ENCODE measurements at regions not wholly inside any gene's neighbourhood (a gene's known extent, or its start where the extent isn't known, plus 50 kb on each side); places are given as distances from the start of the nearest gene placed in this dataset.
A peak's percentile ranks its signal among the peaks of the same experiment; 100 is the strongest.

GRCh38 chr3:31278532-31278931, 254.2 kb upstream of the STT3B start:
- Histone ChIP-seq H3K27ac (ENCODE audit: low read depth, low read length) (no peak overlapping the region), H3K27me3 (ENCODE audit: control insufficient read depth, insufficient read depth, low read length) (no peaks in the 10 kb centered on the region), H3K9me3 (ENCODE audit: control insufficient read depth, insufficient read depth, low read length) (no peaks in the 10 kb centered on the region), H3K4me3 (ENCODE audit: low read depth, low read length) (no peak overlapping the region)
- ChIA-PET POLR2A (no interaction called here), CTCF (no interaction called here)
- TF ChIP-seq CTCF (IDR thresholded peaks at IDR 0.05; ENCODE audit: low read depth, low read length): no peak
- DNase-seq (ENCODE audit: low read depth, low spot score): no peak

- no peak overlapping the region for H3K4me3 ChIP-seq (ENCODE audit: low read depth, low read length)
- no peak for DNase-seq (ENCODE audit: low read depth, low spot score)
- H3K27ac ChIP-seq (ENCODE audit: low read depth, low read length): no peak overlapping the region
- ChIA-PET CTCF (interaction anchor here (0.7 kb wide), 1 partner anchor 49 kb away, joined by 5 read pairs; no protein-coding TSS in a partner anchor), POLR2A (no interaction called here)
- no peaks in the 10 kb centered on the region for H3K9me3 ChIP-seq (ENCODE audit: control insufficient read depth, insufficient read depth, low read length)
- no peaks in the 10 kb centered on the region for H3K27me3 ChIP-seq (ENCODE audit: control insufficient read depth, insufficient read depth, low read length)
- TF ChIP-seq CTCF (IDR thresholded peaks at IDR 0.05; ENCODE audit: low read depth, low read length): no peak
These were observed 247.9 kb upstream of the STT3B start for GRCh38 chr3:31284776-31285175.

- no peak overlapping the region for H3K27ac ChIP-seq (ENCODE audit: low read depth, low read length)
- CTCF ChIA-PET: no interaction called here
These were observed 246.8 kb upstream of the STT3B start for GRCh38 chr3:31285833-31286486.

GRCh38 chr3:31288224-31288623, 244.5 kb upstream of the STT3B start:
- no peak overlapping the region for H3K4me3 ChIP-seq (ENCODE audit: low read depth, low read length)
- no peak for TF ChIP-seq CTCF (IDR thresholded peaks at IDR 0.05; ENCODE audit: low read depth, low read length)
- POLR2A ChIA-PET: no interaction called here
- no peaks in the 10 kb centered on the region for H3K27me3 ChIP-seq (ENCODE audit: control insufficient read depth, insufficient read depth, low read length)
- H3K9me3 ChIP-seq (ENCODE audit: control insufficient read depth, insufficient read depth, low read length): no peaks in the 10 kb centered on the region
- no peak for DNase-seq (ENCODE audit: low read depth, low spot score)
- CTCF ChIA-PET: no interaction called here
- no peak overlapping the region for H3K27ac ChIP-seq (ENCODE audit: low read depth, low read length)

More at GRCh38 chr3:31285833-31286486, 246.8 kb upstream of the STT3B start:
- TF ChIP-seq CTCF (IDR thresholded peaks at IDR 0.05; ENCODE audit: low read depth, low read length): no peak
- Histone ChIP-seq H3K9me3 (ENCODE audit: control insufficient read depth, insufficient read depth, low read length) (no peaks in the 10 kb centered on the region), H3K4me3 (ENCODE audit: low read depth, low read length) (no peak overlapping the region), H3K27me3 (ENCODE audit: control insufficient read depth, insufficient read depth, low read length) (no peaks in the 10 kb centered on the region)
- POLR2A ChIA-PET: interaction anchor here (0.7 kb wide), 1 partner anchor 491 kb away, joined by 4 read pairs; no protein-coding TSS in a partner anchor
- no peak for DNase-seq (ENCODE audit: low read depth, low spot score)

GRCh38 chr3:31288641-31289100, 244.1 kb upstream of the STT3B start:
- Histone ChIP-seq H3K9me3 (ENCODE audit: control insufficient read depth, insufficient read depth, low read length) (no peaks in the 10 kb centered on the region), H3K27ac (ENCODE audit: low read depth, low read length) (no peak overlapping the region), H3K4me3 (ENCODE audit: low read depth, low read length) (no peak overlapping the region), H3K27me3 (ENCODE audit: control insufficient read depth, insufficient read depth, low read length) (no peaks in the 10 kb centered on the region)
- ChIA-PET POLR2A (no interaction called here), CTCF (no interaction called here)
- TF ChIP-seq CTCF (IDR thresholded peaks at IDR 0.05; ENCODE audit: low read depth, low read length): no peak
- peak; percentile 13 for DNase-seq (ENCODE audit: low read depth, low spot score)

Measured in AG04450 (cell line).